ENCODE measurements at regions not wholly inside any gene's neighbourhood (a gene's known extent, or its start where the extent isn't known, plus 50 kb on each side); places are given as distances from the start of the nearest gene placed in this dataset.

DNA sequence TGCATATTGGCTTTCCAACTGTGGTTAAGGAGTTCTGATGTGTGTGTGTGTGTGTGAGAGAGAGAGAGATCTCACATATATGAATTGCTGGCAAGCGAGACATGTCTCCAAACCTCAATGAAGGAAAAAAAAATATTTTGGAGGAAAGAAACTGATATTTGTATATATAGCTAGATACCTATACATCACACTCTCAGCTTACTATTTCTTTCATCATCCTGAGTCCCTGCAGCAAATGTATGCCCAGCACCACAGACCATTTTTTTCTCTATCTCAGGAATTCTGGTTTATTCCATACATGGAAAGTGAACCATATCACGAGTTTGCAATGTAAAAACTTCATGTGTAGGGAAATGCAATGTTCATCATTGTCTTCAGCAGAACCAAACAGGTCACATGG, 68.9 kb downstream of the MTERF1 start:
- DNase-seq (ENCODE audit: low spot score): no peak

DNA sequence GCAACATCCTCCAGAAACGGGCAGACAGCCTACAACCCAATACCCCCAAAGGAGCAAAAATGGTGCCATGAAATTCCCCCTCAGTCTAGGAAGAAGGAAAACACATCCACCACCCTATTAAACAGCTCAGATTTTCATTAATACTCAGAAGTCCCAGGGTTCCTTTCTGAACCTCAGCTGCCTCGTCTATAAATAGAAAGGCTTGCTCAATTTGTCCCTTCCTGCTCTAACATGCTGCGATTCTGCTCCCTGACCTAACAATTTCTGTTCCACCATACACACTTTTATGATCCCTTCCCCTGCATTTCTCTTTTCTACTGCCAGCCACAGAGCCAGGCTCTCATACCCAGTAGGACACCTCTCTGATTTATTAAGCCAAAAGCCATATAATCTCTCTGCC, 68.1 kb downstream of the MTERF1 start:
- DNase-seq (ENCODE audit: low spot score) (no peak), ATAC-seq (no peak)

More for the DNA sequence above, 68.9 kb downstream of the MTERF1 start:
- no peak for ATAC-seq

DNA sequence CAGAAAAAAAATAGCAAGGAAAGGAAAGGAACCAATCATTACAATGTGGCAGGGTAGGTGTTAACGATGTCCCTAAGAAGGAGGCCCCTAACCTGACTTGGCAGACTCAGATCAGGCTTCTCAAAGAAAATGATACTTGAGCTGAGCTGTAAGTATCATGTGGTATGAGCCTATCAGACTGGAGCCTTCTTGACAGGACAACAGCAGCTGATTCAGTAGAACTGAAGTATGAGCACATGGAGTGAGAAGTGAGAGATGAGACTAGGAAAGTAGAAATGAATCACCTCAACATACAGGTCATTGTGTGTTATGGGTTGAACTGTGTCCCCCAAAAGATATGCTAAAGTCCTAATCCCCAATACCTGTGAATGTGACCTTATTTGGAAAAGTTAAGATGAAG, 66.3 kb downstream of the MTERF1 start:
- no peak for ATAC-seq

More for the DNA sequence above, 66.3 kb downstream of the MTERF1 start:
- DNase-seq (ENCODE audit: low spot score): no peak
